NCI-H2107 (cell line): ENCODE measurements at regions not wholly inside any gene's neighbourhood (a gene's known extent, or its start where the extent isn't known, plus 50 kb on each side); places are given as distances from the start of the nearest gene placed in this dataset.

ENCODE experiments used
- DNase-seq: peaks from one replicate; lab custom pipeline; 2025; lab: John Stamatoyannopoulos, UW

- no peak for DNase-seq
These were observed 99.5 kb downstream of the LYPLAL1 start for GRCh38 chr1:219273088-219273686.

DNA sequence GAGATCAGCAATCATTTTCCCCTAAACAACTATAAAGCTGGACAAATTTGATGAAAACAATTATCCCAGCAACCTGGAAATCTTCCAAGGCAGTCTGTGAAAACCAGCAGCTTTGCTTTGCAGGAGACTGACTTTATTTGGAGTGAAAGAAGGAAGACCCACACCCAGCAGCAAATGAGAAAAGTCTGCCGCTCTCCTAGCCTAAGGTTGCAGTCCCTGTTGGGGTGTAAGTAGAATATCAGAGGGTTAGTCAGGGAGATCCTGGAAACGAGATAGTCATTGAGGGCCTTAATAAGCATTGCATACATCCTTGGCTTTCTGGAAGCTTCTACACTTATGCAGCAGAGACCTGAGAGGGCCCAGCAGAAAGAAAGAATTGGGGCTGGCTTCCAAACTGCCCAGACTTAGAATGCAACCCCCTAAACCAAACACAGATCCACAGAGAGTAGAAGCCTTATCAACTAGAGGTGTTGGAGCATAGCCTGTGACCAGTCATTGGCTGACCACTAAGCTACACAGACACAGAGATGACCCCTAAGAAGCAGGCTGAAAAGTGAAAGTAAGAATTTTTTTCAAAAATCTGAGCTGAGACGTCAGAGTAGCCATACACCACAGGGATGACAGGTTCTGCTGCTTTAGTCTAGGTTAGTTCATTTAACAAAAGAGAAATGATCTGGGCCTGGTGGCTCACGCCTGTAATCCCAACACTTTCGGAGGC lies 98.3 kb downstream of the LYPLAL1 start:
- DNase-seq: no peak

- DNase-seq: no peak
These were observed 95.5 kb downstream of the LYPLAL1 start for GRCh38 chr1:219269171-219269570.

DNA sequence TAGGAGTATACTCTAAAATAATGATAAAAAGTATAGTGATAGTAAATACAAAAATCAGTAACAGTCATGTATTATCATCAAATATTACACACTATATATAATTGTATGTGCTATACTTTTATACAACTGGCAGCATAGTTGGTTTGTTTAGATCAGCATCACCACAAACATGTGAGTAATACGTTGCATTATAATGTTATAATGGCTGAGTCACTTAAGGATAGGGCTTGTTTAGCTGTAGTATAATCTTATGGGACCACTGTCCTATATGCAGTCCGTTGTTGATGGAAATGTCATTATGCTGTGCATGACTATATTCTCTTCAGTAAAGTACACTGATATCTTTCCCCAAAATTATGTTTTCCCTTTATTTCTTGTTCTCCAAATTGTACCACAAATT lies 92.8 kb downstream of the LYPLAL1 start:
- DNase-seq: no peak

DNA sequence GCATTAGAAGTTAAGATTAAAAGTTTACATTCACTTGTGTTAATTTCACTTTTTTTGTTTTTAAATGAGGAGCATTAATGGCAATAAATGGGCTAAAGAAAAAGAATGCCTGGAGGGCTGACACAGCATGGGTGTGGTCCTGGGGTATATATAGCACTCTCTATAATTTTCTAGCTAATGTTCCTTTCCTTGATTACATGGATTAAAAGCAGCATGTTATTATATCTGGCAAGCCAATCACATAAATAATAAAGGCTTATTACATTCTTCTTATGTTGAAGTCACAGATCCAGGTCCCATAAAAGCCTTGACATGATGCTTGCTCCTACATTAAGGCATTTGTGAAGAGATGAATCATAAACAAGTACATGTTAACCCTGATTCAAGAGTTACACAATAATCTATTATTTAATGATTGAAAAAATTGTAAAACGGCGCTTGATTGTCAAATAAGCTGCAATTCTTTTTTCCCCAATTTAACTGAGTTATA lies 91.4 kb downstream of the LYPLAL1 start:
- no peak for DNase-seq

GRCh38 chr1:219264561-219264960 lies 90.9 kb downstream of the LYPLAL1 start:
- no peak for DNase-seq
